ENCODE measurements at regions not wholly inside any gene's neighbourhood (a gene's known extent, or its start where the extent isn't known, plus 50 kb on each side); places are given as distances from the start of the nearest gene placed in this dataset.

GRCh38 chr3:4218456-4219226, 84.5 kb upstream of the SETMAR start:
- TF ChIP-seq POLR2AphosphoS5 (IDR thresholded peaks at IDR 0.05; ENCODE audit: low read depth, low read length) (no peak), POLR2A (IDR thresholded peaks at IDR 0.05; ENCODE audit: low read depth, low read length) (no peak)

Data from GM12892 (cell line).